Glutamatergic neuron (in vitro differentiated cells): ENCODE measurements at regions not wholly inside any gene's neighbourhood (a gene's known extent, or its start where the extent isn't known, plus 50 kb on each side); places are given as distances from the start of the nearest gene placed in this dataset.

ENCODE experiments used
- DNase-seq: peaks from one replicate; pipeline ENCODE4 v3.0.0; 2022
- H3K27ac Mint-ChIP-seq: one replicate; pipeline ENCODE4 v1.8.0; 2020; ENCODE audit warnings: mild to moderate bottlenecking, mixed read lengths, inconsistent platforms; ENCODE audit not compliant: unreplicated experiment
- H3K27me3 Mint-ChIP-seq: one replicate; pipeline ENCODE4 v1.8.0; 2020; ENCODE audit warnings: mild to moderate bottlenecking, moderate library complexity, mixed read lengths, inconsistent platforms; ENCODE audit not compliant: unreplicated experiment
- H3K36me3 Mint-ChIP-seq: one replicate; pipeline ENCODE4 v1.8.0; 2020; ENCODE audit warnings: mild to moderate bottlenecking, mixed read lengths, inconsistent platforms; ENCODE audit not compliant: unreplicated experiment
- H3K4me1 Mint-ChIP-seq: one replicate; pipeline ENCODE4 v1.8.0; 2020; ENCODE audit warnings: mild to moderate bottlenecking, low read depth, mixed read lengths, inconsistent platforms; ENCODE audit not compliant: unreplicated experiment
- H3K4me3 Mint-ChIP-seq: one replicate; pipeline ENCODE4 v1.8.0; 2020; ENCODE audit warnings: mild to moderate bottlenecking, mixed read lengths, inconsistent platforms; ENCODE audit not compliant: unreplicated experiment
- H3K9me3 Mint-ChIP-seq: one replicate; pipeline ENCODE4 v1.8.0; 2020; ENCODE audit warnings: mild to moderate bottlenecking, moderate library complexity, mixed read lengths, inconsistent platforms; ENCODE audit not compliant: unreplicated experiment
- CTCF ChIP-seq: fragments of 200-600 bp; sonication (generic); IDR thresholded peaks from one replicate; pipeline ENCODE4 v1.5.0; 2021; ENCODE audit not compliant: partially characterized antibody, unreplicated experiment

- Mint-ChIP-seq H3K4me1 (no peaks in the 10 kb centered on the region), H3K27me3 (no peaks in the 10 kb centered on the region), H3K36me3 (no peaks in the 10 kb centered on the region), H3K9me3 (no peaks in the 10 kb centered on the region), H3K4me3 (no peak overlapping the region), H3K27ac (no peak overlapping the region)
- DNase-seq = no peak
- no peak for TF ChIP-seq CTCF
These were observed 154.6 kb downstream of the C1orf94 start for GRCh38 chr1:34331020-34331926.

GRCh38 chr1:34332996-34333395 is 156.3 kb downstream of the C1orf94 start:
- Mint-ChIP-seq H3K4me1 (no peaks in the 10 kb centered on the region), H3K27me3 (no peaks in the 10 kb centered on the region), H3K9me3 (no peaks in the 10 kb centered on the region), H3K27ac (no peak overlapping the region), H3K36me3 (no peaks in the 10 kb centered on the region), H3K4me3 (no peak overlapping the region)
- no peak for TF ChIP-seq CTCF
- no peak for DNase-seq

- Mint-ChIP-seq H3K4me1 (peaks cover 3% of the 10 kb centered on the region), H3K36me3 (no peaks in the 10 kb centered on the region), H3K9me3 (no peaks in the 10 kb centered on the region), H3K27me3 (peaks cover 2% of the 10 kb centered on the region), H3K27ac (no peak overlapping the region), H3K4me3 (no peak overlapping the region)
- no peak for TF ChIP-seq CTCF
- no peak for DNase-seq
These were observed 162.2 kb downstream of the C1orf94 start for GRCh38 chr1:34338871-34339270.

- Mint-ChIP-seq H3K27ac (no peak overlapping the region), H3K27me3 (peaks cover 2% of the 10 kb centered on the region), H3K4me1 (peaks cover 3% of the 10 kb centered on the region), H3K4me3 (no peak overlapping the region), H3K36me3 (no peaks in the 10 kb centered on the region), H3K9me3 (no peaks in the 10 kb centered on the region)
- TF ChIP-seq CTCF = no peak
- DNase-seq = no peak
These were observed 165.2 kb downstream of the C1orf94 start for GRCh38 chr1:34341896-34342295.

- Mint-ChIP-seq H3K9me3 (no peaks in the 10 kb centered on the region), H3K4me1 (peaks cover 3% of the 10 kb centered on the region), H3K27me3 (peaks cover 2% of the 10 kb centered on the region), H3K27ac (no peak overlapping the region), H3K36me3 (no peaks in the 10 kb centered on the region), H3K4me3 (no peak overlapping the region)
- no peak for DNase-seq
- TF ChIP-seq CTCF = no peak
These were observed 165.6 kb downstream of the C1orf94 start for GRCh38 chr1:34342334-34342733.
